HEK293 (cell line): ENCODE measurements at regions not wholly inside any gene's neighbourhood (a gene's known extent, or its start where the extent isn't known, plus 50 kb on each side); places are given as distances from the start of the nearest gene placed in this dataset.

Experiments
- CTCF ChIP-seq: fragments of 450-650 bp; formaldehyde crosslinking; IDR thresholded peaks from 2 replicates; pipeline ENCODE4 v1.5.1; 2016; ENCODE audit warnings: missing biosample characterization, missing genetic modification characterization
- INSM2 ChIP-seq: fragments of 450-650 bp; formaldehyde crosslinking; IDR thresholded peaks from 2 replicates; pipeline ENCODE4 v1.5.1; 2016; ENCODE audit warnings: missing biosample characterization, missing genetic modification characterization
- MYNN ChIP-seq: fragments of 450-650 bp; formaldehyde crosslinking; IDR thresholded peaks from 2 replicates; pipeline ENCODE4 v1.5.1; 2016; ENCODE audit warnings: missing biosample characterization, missing genetic modification characterization, borderline replicate concordance
- SP2 ChIP-seq: fragments of 450-650 bp; formaldehyde crosslinking; IDR thresholded peaks from 2 replicates; pipeline ENCODE4 v1.5.1; 2016; ENCODE audit warnings: missing biosample characterization, missing genetic modification characterization
- ZNF157 ChIP-seq: fragments of 450-650 bp; formaldehyde crosslinking; IDR thresholded peaks from 2 replicates; pipeline ENCODE4 v1.5.1; 2016; ENCODE audit warnings: missing biosample characterization, missing genetic modification characterization
- ZNF48 ChIP-seq: fragments of 450-650 bp; formaldehyde crosslinking; IDR thresholded peaks from 2 replicates; pipeline ENCODE4 v1.5.1; 2016; ENCODE audit warnings: missing biosample characterization, missing genetic modification characterization
- ZNF501 ChIP-seq: fragments of 450-650 bp; formaldehyde crosslinking; IDR thresholded peaks from 2 replicates; pipeline ENCODE4 v1.5.1; 2016; ENCODE audit warnings: missing biosample characterization, missing genetic modification characterization

- TF ChIP-seq CTCF = no peak
- no peak for TF ChIP-seq ZNF501 (tag by site-specific recombination)
- TF ChIP-seq SP2 (tag by site-specific recombination) = no peak
- TF ChIP-seq ZNF157 (tag by site-specific recombination) = no peak
- TF ChIP-seq MYNN (tag by site-specific recombination) = no peak
- TF ChIP-seq ZNF48 (tag by site-specific recombination) = no peak
- TF ChIP-seq INSM2 (tag by site-specific recombination) = no peak
These were observed 402.4 kb upstream of the PROX1 start for GRCh38 chr1:213585402-213585801.
